Body of pancreas (tissue), 4 donors: ENCODE measurements at regions not wholly inside any gene's neighbourhood (a gene's known extent, or its start where the extent isn't known, plus 50 kb on each side); places are given as distances from the start of the nearest gene placed in this dataset.

Experiments used
- POLR2A ChIP-seq, 3 donors: fragments of 450-650 bp; IDR thresholded peaks; one replicate each; pipeline ENCODE4 v1.6.1; 2016; ENCODE audit warnings: antibody characterized with exemption in 3 of 3, mild to moderate bottlenecking in 2 of 3
- TF ChIP-seq, protein P1 (sequence below), 7 experiments: fragments of 450-650 bp in 4 of 7; fragments of 200-600 bp in 3 of 7; sonication (generic) in 3 of 7; IDR thresholded peaks; one replicate each; pipeline ENCODE4 v1.5.1; 2016 to 2019; ENCODE audit warnings: antibody characterized with exemption in 7 of 7

DNA sequence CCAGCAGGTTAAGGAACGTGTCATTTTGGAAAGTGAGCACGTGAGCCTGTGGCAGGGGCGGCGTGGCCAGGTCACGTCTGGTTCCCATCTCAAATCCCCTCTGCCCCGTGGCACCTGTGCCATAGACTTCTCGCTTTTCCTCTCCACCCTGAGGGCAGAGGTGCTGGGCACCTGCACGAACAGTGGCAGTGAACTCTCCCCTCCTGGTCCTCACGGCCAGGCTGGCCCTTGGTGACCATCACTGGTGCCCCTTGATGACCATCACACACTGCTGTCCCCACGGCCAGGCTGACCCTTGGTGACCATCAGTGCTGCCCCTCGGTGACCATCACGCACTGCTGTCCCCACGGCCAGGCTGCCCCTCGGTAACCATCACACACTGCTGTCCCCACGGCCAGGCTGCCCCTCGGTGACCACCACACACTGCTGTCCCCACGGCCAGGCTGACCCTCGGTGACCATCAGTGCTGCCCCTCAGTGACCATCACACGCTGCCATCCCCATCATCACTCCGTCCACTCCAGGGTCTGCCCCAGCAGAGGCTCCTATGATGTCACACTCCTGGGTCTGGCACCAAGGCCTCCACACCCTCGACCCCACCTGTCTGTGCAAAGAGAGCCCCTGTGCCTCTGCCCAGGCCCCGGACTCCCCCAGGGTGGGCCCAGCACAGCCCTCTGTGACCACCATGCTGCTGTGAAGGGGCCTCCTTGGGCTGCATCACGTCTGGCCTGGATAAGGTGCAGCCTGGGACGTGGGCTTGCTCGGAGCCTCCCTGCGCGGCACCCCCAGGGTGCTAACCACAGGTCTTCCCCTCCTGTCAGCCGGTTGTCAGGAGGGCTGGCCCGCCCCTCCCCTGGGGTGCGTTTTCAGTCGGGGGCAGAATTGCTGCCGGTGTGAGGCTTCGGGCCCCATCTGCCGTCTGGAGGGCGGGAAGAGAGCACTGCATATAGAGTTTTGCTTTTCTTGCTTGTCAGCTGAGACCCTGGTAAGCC lies 738.6 kb downstream of the BRD1 start:
- no peak for TF ChIP-seq POLR2A (IDR thresholded peaks at IDR 0.05)
- TF ChIP-seq, protein P1, sequence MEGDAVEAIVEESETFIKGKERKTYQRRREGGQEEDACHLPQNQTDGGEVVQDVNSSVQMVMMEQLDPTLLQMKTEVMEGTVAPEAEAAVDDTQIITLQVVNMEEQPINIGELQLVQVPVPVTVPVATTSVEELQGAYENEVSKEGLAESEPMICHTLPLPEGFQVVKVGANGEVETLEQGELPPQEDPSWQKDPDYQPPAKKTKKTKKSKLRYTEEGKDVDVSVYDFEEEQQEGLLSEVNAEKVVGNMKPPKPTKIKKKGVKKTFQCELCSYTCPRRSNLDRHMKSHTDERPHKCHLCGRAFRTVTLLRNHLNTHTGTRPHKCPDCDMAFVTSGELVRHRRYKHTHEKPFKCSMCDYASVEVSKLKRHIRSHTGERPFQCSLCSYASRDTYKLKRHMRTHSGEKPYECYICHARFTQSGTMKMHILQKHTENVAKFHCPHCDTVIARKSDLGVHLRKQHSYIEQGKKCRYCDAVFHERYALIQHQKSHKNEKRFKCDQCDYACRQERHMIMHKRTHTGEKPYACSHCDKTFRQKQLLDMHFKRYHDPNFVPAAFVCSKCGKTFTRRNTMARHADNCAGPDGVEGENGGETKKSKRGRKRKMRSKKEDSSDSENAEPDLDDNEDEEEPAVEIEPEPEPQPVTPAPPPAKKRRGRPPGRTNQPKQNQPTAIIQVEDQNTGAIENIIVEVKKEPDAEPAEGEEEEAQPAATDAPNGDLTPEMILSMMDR (IDR thresholded peaks at IDR 0.05): no peak
